ENCODE measurements at regions not wholly inside any gene's neighbourhood (a gene's known extent, or its start where the extent isn't known, plus 50 kb on each side); places are given as distances from the start of the nearest gene placed in this dataset.

DNA sequence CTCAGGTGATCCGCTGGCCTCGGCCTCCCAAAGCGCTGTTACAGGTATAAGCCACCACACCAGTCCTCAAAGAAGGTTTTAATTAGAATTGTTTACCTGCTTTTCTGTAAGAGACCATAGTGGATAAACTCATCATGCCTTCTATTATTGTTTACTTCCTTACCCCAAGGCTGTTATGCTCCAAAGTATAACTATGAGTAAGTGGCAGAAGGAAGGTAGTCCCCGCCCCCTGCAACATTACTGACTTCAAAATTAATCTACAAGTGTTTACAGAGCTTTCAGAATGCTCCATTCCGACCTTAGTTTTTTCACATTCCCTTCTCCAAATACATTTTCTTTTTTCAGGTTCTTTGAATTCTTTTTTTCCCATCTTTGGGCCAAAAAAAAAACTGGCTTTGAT is 480.5 kb upstream of the NOX3 start:
- DNase-seq (ENCODE audit: low read depth, low spot score) (no peak), ATAC-seq (no peak)
- H3K4me3 ChIP-seq (replicated peaks in 1 of 2; ENCODE audit: low read depth in 1 of 2, low read length in 2 of 2), result no peak overlapping the region
- ChIA-PET POLR2A (no interaction called here), RAD21 (ENCODE audit: low non-redundant PET in 1 of 2, low total read pairs in 2 of 2, uncharacterized antibody in 2 of 2, unreplicated experiment in 2 of 2) (no interaction called here), CTCF (no interaction called here)
- no peaks in the 10 kb centered on the region for H3K9me3 ChIP-seq (ENCODE audit: control insufficient read depth in 1 of 2, insufficient read depth in 1 of 2, low read depth in 1 of 2, low read length in 2 of 2)
- H3K36me3 ChIP-seq (ENCODE audit: control insufficient read depth in 1 of 2, insufficient read depth in 2 of 2, low read length in 2 of 2), result no peaks in the 10 kb centered on the region
- no peaks in the 10 kb centered on the region for H3K9me2 ChIP-seq (ENCODE audit: insufficient read depth)
- no peak overlapping the region for H2AFZ ChIP-seq (ENCODE audit: low read depth, low read length, poor library complexity, severe bottlenecking)
- H3K79me2 ChIP-seq (ENCODE audit: insufficient read depth, low read length), result no peaks in the 10 kb centered on the region
- no peaks in the 10 kb centered on the region for H3K27me3 ChIP-seq (ENCODE audit: insufficient read depth, low read length)
- H4K20me1 ChIP-seq (ENCODE audit: insufficient read depth), result no peaks in the 10 kb centered on the region
- intact Hi-C loops (cut with micrococcal nuclease), result no loop called here
- H3K4me1 ChIP-seq (ENCODE audit: control insufficient read depth in 1 of 2, insufficient read depth in 2 of 2, low read length in 2 of 2), result no peaks in the 10 kb centered on the region
- H3K4me2 ChIP-seq (ENCODE audit: low read length), result no peak overlapping the region
- BruUV-seq (replicated peaks), result no TSS peak
- no peak overlapping the region for H3K27ac ChIP-seq (ENCODE audit: low read depth, low read length)
- TF ChIP-seq FOSL1 (IDR thresholded peaks at IDR 0.05; ENCODE audit: low read depth), result no peak
- TF ChIP-seq, protein P1, sequence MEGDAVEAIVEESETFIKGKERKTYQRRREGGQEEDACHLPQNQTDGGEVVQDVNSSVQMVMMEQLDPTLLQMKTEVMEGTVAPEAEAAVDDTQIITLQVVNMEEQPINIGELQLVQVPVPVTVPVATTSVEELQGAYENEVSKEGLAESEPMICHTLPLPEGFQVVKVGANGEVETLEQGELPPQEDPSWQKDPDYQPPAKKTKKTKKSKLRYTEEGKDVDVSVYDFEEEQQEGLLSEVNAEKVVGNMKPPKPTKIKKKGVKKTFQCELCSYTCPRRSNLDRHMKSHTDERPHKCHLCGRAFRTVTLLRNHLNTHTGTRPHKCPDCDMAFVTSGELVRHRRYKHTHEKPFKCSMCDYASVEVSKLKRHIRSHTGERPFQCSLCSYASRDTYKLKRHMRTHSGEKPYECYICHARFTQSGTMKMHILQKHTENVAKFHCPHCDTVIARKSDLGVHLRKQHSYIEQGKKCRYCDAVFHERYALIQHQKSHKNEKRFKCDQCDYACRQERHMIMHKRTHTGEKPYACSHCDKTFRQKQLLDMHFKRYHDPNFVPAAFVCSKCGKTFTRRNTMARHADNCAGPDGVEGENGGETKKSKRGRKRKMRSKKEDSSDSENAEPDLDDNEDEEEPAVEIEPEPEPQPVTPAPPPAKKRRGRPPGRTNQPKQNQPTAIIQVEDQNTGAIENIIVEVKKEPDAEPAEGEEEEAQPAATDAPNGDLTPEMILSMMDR (IDR thresholded peaks at IDR 0.05 in 2 of 3, conservative IDR thresholded peaks at IDR 0.05 in 1 of 3; ENCODE audit: borderline replicate concordance in 1 of 3, insufficient read depth in 1 of 3, low read depth in 2 of 3, low read length in 2 of 3), result no peak
- TF ChIP-seq, protein P2, sequence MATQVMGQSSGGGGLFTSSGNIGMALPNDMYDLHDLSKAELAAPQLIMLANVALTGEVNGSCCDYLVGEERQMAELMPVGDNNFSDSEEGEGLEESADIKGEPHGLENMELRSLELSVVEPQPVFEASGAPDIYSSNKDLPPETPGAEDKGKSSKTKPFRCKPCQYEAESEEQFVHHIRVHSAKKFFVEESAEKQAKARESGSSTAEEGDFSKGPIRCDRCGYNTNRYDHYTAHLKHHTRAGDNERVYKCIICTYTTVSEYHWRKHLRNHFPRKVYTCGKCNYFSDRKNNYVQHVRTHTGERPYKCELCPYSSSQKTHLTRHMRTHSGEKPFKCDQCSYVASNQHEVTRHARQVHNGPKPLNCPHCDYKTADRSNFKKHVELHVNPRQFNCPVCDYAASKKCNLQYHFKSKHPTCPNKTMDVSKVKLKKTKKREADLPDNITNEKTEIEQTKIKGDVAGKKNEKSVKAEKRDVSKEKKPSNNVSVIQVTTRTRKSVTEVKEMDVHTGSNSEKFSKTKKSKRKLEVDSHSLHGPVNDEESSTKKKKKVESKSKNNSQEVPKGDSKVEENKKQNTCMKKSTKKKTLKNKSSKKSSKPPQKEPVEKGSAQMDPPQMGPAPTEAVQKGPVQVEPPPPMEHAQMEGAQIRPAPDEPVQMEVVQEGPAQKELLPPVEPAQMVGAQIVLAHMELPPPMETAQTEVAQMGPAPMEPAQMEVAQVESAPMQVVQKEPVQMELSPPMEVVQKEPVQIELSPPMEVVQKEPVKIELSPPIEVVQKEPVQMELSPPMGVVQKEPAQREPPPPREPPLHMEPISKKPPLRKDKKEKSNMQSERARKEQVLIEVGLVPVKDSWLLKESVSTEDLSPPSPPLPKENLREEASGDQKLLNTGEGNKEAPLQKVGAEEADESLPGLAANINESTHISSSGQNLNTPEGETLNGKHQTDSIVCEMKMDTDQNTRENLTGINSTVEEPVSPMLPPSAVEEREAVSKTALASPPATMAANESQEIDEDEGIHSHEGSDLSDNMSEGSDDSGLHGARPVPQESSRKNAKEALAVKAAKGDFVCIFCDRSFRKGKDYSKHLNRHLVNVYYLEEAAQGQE (IDR thresholded peaks at IDR 0.05; ENCODE audit: low read depth), result no peak
- no peak for TF ChIP-seq SIN3A (IDR thresholded peaks at IDR 0.05; ENCODE audit: low read depth)
- TF ChIP-seq SRF (IDR thresholded peaks at IDR 0.05; ENCODE audit: low read depth), result no peak
- TF ChIP-seq JUND (IDR thresholded peaks at IDR 0.05), result no peak
- no peak overlapping the region for H3K9ac ChIP-seq (ENCODE audit: low read length)
